Hindlimb muscle (tissue), 1 donor: ENCODE measurements at regions not wholly inside any gene's neighbourhood (a gene's known extent, or its start where the extent isn't known, plus 50 kb on each side); places are given as distances from the start of the nearest gene placed in this dataset.

Source experiments
- DNase-seq: peaks from one replicate; pipeline ENCODE4 v3.0.0-alpha.2; 2013

- DNase-seq, result no peak
Measured at GRCh38 chr2:38170733-38171132, 94.8 kb upstream of the CYP1B1 start.

GRCh38 chr2:38170067-38170466, 94.1 kb upstream of the CYP1B1 start:
- DNase-seq, result no peak

- DNase-seq, result no peak
Measured at GRCh38 chr2:38168710-38169480, 92.9 kb upstream of the CYP1B1 start.

GRCh38 chr2:38167968-38168350, 92.0 kb upstream of the CYP1B1 start:
- no peak for DNase-seq

- no peak for DNase-seq
Measured at GRCh38 chr2:38165698-38166097, 89.7 kb upstream of the CYP1B1 start.

- DNase-seq, result no peak
Measured at GRCh38 chr2:38164881-38165280, 88.9 kb upstream of the CYP1B1 start.

- no peak for DNase-seq
Measured at GRCh38 chr2:38163579-38163978, 87.6 kb upstream of the CYP1B1 start.

GRCh38 chr2:38163006-38163405, 87.1 kb upstream of the CYP1B1 start:
- no peak for DNase-seq

GRCh38 chr2:38160516-38160915, 84.6 kb upstream of the CYP1B1 start:
- no peak for DNase-seq

- DNase-seq, result peak; percentile 69
Measured at GRCh38 chr2:38159597-38159996, 83.6 kb upstream of the CYP1B1 start.

- no peak for DNase-seq
Measured at GRCh38 chr2:38159191-38159590, 83.2 kb upstream of the CYP1B1 start.

GRCh38 chr2:38158378-38159118, 82.6 kb upstream of the CYP1B1 start:
- no peak for DNase-seq

- no peak for DNase-seq
Measured at GRCh38 chr2:38156436-38156835, 80.5 kb upstream of the CYP1B1 start.

GRCh38 chr2:38155015-38155414, 79.1 kb upstream of the CYP1B1 start:
- DNase-seq, result no peak

GRCh38 chr2:38154395-38154794, 78.4 kb upstream of the CYP1B1 start:
- no peak for DNase-seq

GRCh38 chr2:38153476-38154135, 77.7 kb upstream of the CYP1B1 start:
- DNase-seq, result no peak

- DNase-seq, result no peak
Measured at GRCh38 chr2:38152913-38153312, 77.0 kb upstream of the CYP1B1 start.

GRCh38 chr2:38152035-38152434, 76.1 kb upstream of the CYP1B1 start:
- DNase-seq, result no peak

GRCh38 chr2:38149531-38149930, 73.6 kb upstream of the CYP1B1 start:
- DNase-seq, result no peak

- DNase-seq, result no peak
Measured at GRCh38 chr2:38148501-38148900, 72.5 kb upstream of the CYP1B1 start.

GRCh38 chr2:38147333-38148121, 71.6 kb upstream of the CYP1B1 start:
- DNase-seq, result no peak

- DNase-seq, result no peak
Measured at GRCh38 chr2:38146907-38147307, 71.0 kb upstream of the CYP1B1 start.
